Chondrocyte (in vitro differentiated cells): ENCODE measurements at regions not wholly inside any gene's neighbourhood (a gene's known extent, or its start where the extent isn't known, plus 50 kb on each side); places are given as distances from the start of the nearest gene placed in this dataset.

Source experiments
- DNase-seq: peaks from one replicate; pipeline ENCODE4 v3.0.0; 2021; ENCODE audit warnings: mixed read lengths, low spot score
- H3K27ac Mint-ChIP-seq: one replicate; pipeline ENCODE4 v1.8.0; 2021; ENCODE audit warnings: mild to moderate bottlenecking, moderate library complexity, mixed read lengths; ENCODE audit not compliant: unreplicated experiment
- H3K27me3 Mint-ChIP-seq: 2 replicates; pipeline ENCODE4 v1.8.0; 2021; ENCODE audit warnings: low read depth, mixed read lengths
- H3K36me3 Mint-ChIP-seq: 2 replicates; pipeline ENCODE4 v1.8.0; 2021; ENCODE audit warnings: low read depth, mixed read lengths
- H3K4me1 Mint-ChIP-seq: 2 replicates; pipeline ENCODE4 v1.8.0; 2021; ENCODE audit warnings: low read depth, mild to moderate bottlenecking, mixed read lengths
- H3K4me3 Mint-ChIP-seq: one replicate; pipeline ENCODE4 v1.8.0; 2021; ENCODE audit warnings: mild to moderate bottlenecking, moderate library complexity, mixed read lengths; ENCODE audit not compliant: unreplicated experiment
- H3K9me3 Mint-ChIP-seq: 2 replicates; pipeline ENCODE4 v1.8.0; 2021; ENCODE audit warnings: low read depth, mixed read lengths
- TF ChIP-seq, protein P1 (sequence below): fragments of 200-600 bp; sonication (generic); IDR thresholded peaks from 2 replicates; pipeline ENCODE4 v1.5.0; 2021; ENCODE audit warnings: antibody characterized with exemption, mild to moderate bottlenecking, moderate library complexity

DNA sequence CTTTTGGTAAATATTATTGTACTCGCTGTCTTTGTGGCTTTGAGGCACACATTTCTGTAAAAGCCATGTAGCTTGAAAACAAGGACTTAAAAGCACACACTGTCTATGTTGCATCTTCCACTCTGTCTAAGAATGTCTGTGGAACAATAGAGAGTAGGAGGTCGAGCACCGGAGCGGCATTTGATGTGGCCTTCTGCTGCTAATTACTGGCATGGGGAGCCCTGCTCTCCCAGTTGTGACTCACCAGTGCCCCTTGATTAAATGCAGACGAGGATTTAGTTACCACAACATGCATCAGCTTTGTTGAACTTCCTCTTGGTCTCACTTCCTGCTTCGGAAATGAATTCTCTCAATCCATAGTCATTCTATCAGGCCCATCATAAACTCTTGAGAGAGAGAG lies 680.7 kb upstream of the SLC35B3 start:
- peak overlapping the region; percentile 32 for H3K27ac Mint-ChIP-seq
- TF ChIP-seq, protein P1, sequence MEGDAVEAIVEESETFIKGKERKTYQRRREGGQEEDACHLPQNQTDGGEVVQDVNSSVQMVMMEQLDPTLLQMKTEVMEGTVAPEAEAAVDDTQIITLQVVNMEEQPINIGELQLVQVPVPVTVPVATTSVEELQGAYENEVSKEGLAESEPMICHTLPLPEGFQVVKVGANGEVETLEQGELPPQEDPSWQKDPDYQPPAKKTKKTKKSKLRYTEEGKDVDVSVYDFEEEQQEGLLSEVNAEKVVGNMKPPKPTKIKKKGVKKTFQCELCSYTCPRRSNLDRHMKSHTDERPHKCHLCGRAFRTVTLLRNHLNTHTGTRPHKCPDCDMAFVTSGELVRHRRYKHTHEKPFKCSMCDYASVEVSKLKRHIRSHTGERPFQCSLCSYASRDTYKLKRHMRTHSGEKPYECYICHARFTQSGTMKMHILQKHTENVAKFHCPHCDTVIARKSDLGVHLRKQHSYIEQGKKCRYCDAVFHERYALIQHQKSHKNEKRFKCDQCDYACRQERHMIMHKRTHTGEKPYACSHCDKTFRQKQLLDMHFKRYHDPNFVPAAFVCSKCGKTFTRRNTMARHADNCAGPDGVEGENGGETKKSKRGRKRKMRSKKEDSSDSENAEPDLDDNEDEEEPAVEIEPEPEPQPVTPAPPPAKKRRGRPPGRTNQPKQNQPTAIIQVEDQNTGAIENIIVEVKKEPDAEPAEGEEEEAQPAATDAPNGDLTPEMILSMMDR = no peak
- no peak overlapping the region for H3K4me3 Mint-ChIP-seq
- peaks cover 11% of the 10 kb centered on the region for H3K4me1 Mint-ChIP-seq
- no peaks in the 10 kb centered on the region for H3K27me3 Mint-ChIP-seq
- H3K9me3 Mint-ChIP-seq = no peaks in the 10 kb centered on the region
- H3K36me3 Mint-ChIP-seq = no peaks in the 10 kb centered on the region
- DNase-seq = no peak

DNA sequence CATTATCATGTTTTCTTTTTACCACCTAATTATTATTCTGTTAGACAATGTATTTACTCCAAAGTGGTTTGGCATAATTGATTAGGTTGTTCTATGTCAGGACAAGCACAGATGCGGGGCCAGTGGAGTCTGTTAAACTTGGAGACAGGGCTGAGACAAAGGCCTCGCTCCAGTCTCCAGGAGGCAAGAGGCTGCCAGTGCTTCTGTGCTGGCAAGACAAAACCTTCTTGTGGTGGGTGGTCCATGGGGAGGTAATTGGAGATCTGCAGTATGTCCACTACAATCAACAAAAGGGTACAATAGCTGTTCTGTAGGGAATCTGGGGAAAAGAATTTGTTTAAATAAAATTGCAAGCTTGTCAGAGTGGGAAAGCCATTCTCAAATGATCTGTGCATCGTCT lies 677.2 kb upstream of the SLC35B3 start:
- Mint-ChIP-seq H3K36me3 (no peaks in the 10 kb centered on the region), H3K27ac (no peak overlapping the region), H3K4me1 (peaks cover 11% of the 10 kb centered on the region), H3K9me3 (no peaks in the 10 kb centered on the region), H3K27me3 (no peaks in the 10 kb centered on the region), H3K4me3 (no peak overlapping the region)
- TF ChIP-seq, protein P1 = no peak
- no peak for DNase-seq

DNA sequence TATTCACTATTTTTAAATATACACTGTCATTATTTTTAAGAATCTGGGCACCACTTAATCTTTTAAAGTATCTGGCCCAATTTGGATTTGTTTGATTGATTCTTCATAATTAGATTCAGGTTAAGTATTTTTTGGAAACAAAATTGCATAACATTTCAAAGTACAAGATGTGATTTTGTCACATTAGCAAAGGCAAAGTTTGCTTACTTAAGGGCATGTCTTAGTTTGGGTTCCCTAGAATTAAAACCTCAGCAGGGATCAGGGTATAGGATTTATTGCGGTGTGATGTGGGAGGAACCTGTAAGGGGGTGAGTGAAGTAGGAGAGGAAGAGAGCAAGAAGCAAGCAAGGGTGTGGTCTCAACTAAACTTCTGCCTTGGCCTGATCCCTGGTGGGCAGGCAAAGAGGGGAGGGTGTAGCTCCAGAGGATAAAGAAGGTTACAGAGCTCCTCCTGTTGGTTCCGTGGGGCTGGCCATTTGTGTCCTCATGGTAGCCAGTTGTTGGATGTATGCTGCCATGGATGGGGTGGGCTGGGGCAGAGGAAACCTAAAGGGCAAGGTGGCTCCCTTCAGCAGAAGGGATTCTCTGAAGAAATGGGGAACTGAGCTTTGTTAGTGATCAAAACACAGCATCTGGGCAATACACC lies 668.7 kb upstream of the SLC35B3 start:
- TF ChIP-seq, protein P1 = no peak
- Mint-ChIP-seq H3K4me1 (no peaks in the 10 kb centered on the region), H3K27ac (no peak overlapping the region), H3K4me3 (no peak overlapping the region), H3K36me3 (no peaks in the 10 kb centered on the region), H3K27me3 (no peaks in the 10 kb centered on the region), H3K9me3 (no peaks in the 10 kb centered on the region)
- DNase-seq = no peak

DNA sequence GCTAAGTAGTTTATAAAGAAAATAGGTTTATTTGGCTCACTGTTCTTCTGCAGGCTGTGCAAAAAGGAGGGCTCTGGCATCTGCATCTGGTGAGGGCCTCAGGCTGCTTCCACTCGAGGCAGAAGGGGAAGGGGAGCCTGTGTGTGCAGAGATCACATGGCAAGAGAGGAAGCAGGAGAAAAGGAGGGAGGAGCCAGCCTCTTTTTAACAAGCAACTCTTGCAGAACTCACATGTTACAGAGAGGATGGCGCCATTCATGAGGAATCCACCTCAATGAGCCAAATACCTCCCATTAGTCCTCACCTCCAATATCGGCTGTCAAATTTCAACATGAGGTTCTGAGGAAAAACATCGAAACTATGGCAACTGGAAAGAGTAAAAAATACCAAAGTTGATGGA lies 666.6 kb upstream of the SLC35B3 start:
- Mint-ChIP-seq H3K36me3 (no peaks in the 10 kb centered on the region), H3K4me1 (no peaks in the 10 kb centered on the region), H3K27me3 (no peaks in the 10 kb centered on the region), H3K4me3 (no peak overlapping the region), H3K27ac (no peak overlapping the region), H3K9me3 (no peaks in the 10 kb centered on the region)
- no peak for DNase-seq
- TF ChIP-seq, protein P1 = no peak

DNA sequence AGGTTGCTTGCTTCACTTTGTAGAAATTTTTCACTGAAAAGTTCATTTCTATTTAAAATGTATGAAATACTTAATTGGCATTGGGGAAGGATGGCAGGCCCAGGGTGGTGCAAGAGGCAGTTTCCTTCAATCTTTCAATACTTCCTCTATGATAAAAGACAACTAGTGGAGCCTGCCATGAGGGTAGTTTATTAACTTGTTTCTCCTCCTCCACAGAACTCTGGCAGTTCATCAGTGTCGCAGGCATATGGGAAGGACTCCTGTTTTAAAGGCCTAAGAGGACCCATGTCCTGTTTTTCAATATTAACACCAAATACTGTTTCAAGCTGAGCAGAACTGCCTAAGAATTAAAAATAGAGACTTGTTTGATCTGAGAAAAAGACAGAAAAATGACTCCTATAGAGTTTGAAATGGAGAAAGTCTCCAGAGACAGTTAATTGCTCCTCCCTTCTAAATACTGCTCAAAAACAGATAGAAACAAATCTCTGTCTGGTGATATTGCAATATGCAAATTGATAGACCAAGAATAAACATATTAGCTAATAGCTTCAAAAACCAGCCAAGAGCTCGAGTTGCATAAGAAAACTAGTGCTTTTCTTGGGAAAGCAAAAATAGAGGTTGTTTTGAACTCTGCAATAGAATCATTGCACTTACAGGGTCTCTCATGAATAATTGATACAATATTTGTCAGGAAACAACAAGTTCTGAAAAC lies 665.7 kb upstream of the SLC35B3 start:
- TF ChIP-seq, protein P1 = no peak
- H3K4me3 Mint-ChIP-seq = no peak overlapping the region
- H3K4me1 Mint-ChIP-seq = no peaks in the 10 kb centered on the region
- no peak overlapping the region for H3K27ac Mint-ChIP-seq
- no peak for DNase-seq
- H3K36me3 Mint-ChIP-seq = no peaks in the 10 kb centered on the region
- H3K27me3 Mint-ChIP-seq = no peaks in the 10 kb centered on the region
- H3K9me3 Mint-ChIP-seq = no peaks in the 10 kb centered on the region
